GM18505 (cell line): ENCODE measurements at regions not wholly inside any gene's neighbourhood (a gene's known extent, or its start where the extent isn't known, plus 50 kb on each side); places are given as distances from the start of the nearest gene placed in this dataset.
A peak's percentile ranks its signal among the peaks of the same experiment; 100 is the strongest.

Experiments used
- ATAC-seq: cut with Tn5 transposase; IDR thresholded peaks from one replicate; pipeline ENCODE4 v1.9.1; 2021; ENCODE audit not compliant: unreplicated experiment
- POLR2A ChIP-seq: IDR thresholded peaks from 4 replicates; pipeline ENCODE4 v1.6.1; 2011; ENCODE audit warnings: borderline replicate concordance; ENCODE audit not compliant: insufficient read depth, insufficient read length; ENCODE audit errors: extremely low read depth

DNA sequence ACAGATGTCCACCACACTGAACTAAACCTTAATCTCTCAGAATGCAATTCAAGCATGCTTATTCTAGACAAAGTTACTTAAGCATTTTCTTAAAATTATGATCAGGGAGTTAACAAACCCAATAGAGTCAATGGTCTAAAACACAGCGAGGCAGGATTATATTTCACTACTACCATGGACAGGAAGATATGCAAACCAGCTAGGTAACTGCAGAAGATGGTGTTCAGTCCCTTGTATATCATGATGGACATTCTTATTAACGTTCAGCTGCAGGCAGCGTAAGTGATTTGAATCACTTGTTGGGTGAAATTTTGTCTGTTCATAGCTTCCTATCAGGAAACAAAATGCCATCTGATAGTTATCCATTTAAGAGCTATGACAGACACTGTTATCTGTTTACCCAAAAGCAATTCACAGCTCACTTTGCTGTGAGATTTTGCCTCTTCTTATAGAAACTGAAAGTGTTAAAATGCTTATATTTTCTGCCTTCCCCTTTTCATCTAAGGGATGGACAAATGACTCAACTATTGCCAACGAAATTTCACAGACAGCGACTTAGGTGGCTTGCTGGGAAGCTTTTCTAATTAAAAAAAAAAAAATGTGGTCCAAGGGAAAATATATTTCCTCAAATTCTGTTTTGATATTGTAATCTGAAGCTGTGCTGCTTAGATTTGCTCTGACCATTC, 591.9 kb downstream of the DACH1 start:
- ATAC-seq = peak; percentile 93
- no peak for TF ChIP-seq POLR2A

DNA sequence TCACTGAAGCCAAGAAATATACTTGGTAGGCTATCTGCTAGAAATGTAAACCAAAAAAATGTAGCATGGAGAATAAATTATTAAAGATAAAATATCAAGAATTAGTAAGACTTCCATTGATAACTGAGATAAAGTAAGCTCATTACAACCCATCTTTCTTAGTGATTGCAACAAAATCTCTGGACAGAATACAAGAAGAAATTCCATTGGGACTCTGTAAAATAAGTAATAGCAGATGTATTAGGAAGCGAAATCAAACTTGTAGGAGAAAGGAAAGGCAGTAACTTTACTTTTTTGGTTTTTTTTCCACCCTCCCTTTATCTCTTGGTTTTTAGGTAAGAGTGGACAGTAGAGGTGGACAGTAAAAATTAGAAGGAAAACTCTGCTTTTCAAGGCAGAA, 605.7 kb downstream of the DACH1 start:
- TF ChIP-seq POLR2A = no peak
- ATAC-seq = no peak

DNA sequence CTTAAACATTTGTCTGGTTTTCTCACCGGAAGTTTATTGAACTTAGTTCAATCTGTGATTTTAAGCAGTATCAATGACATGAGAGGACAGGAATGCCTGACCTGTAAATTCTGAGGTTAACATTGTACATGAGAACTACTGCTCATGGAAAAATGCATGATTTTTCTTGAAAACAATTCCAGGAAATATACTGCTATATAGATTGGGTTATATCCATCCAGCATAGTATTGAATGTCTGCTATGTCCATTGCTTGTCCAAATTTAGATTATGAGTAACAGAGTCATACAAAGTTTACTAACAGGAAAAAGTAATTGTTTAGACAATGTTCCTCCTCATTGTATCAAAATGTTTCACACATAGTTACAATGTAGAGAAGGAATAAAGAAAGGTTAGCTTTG, 606.8 kb downstream of the DACH1 start:
- TF ChIP-seq POLR2A = no peak
- ATAC-seq = no peak

DNA sequence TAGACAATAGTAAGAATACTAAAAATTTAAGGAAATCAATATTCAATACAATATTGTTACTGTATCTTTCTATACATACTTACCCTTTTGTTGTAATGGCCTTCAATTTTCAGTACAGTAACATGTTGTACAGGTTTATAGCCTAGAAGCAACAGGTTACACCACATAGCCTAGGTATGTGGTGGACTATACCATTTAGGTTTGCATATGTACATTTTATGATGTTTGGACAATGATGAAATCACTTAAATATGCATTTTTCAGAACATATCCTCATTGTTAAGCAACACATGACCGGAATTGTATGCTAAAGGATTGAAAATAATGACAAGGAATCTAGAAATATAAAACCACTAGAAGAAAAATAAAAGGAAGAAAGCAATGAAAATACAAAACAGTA, 611.4 kb downstream of the DACH1 start:
- no peak for TF ChIP-seq POLR2A

DNA sequence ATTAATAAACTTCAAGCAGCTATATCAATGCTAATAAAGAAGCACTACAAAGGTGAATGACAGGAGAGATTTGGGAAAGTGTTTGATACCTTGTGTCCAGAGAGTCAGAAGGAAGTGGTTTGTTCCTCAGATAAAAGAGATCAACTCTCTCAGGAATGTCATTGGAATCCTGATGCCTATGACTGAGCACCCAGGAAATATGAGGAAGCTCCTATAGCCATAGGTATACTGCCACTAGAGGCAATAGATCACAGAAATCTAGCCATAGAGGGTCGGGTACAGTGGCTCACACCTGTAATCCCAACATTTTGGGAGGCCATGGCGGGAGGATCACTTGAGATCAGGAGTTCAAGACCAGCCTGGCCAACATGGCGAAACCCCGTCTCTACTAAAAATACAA, 612.6 kb downstream of the DACH1 start:
- no peak for TF ChIP-seq POLR2A

More for the DNA sequence above, 611.4 kb downstream of the DACH1 start:
- no peak for ATAC-seq

DNA sequence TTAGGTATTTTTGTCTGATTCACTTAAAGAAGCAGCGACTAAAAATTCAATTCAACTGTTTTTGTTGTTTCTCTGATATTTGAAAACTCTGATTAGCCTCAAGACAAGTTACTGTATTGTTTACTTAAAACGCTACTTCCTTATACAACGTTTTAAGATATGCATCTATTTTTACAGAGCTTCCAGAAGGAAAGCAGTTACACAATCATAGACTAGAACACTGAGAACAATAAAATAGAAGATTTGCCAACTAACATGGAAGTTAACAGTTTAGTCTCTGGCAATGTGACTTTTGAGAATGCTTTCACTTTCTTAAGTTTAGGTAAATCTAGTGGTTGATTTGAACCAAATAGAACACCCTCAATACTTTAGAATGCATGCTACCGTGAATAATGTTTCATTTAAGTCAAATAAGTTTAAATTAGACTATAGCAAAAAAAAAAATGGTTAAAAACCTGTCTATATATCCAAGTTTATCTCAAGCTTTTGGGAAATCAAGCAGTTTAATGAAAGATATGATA, 614.8 kb downstream of the DACH1 start:
- ATAC-seq = no peak
- no peak for TF ChIP-seq POLR2A

More for the DNA sequence above, 612.6 kb downstream of the DACH1 start:
- ATAC-seq = no peak

DNA sequence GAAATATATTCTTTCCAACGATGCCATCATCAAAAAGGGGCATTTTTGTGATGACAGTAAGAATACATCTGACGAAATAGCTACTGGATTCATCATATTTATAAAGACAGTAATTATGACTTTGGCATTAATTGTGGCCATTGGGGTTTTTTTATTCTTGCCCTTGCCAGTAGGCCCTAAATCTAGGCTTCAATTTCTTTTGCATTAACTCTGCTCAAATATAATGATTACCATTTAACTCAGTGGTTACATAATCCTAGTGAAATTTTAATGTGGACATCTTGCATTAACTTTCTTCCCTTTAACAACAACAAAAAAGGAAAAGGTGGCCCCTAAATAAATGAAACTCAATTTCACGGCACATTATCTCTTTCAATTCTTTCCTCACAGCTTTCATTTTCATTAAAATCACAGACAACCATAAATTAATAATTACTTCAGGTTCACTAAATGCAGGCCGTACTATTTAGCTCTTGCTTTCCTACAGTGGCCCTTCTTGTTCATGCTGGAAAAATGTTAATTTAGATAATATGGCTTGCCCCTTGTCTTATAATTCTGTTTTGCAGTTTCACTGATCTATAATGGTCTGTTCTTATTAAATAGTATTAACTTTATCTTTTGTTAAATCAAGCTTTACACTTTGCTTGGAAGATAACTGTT, 615.6 kb downstream of the DACH1 start:
- no peak for TF ChIP-seq POLR2A
- ATAC-seq = no peak

DNA sequence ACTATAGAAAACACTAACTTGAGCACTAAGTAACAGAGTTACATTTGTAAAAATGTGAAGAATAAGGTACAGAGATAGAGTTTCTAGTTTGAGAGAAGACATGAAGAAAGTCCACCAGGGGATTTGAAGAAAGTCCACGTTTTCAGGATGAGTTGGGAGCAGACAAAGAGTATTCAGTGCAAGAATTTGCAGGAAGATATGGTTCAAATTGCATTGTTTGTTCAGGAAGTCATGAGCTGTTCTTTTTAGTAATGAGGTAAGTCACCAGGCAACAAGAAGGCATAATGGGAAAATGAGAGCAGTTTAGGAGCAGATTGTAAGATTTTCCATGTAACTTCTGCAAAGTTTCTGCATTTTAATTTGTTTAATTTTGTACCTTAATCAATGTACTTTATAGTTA, 618.0 kb downstream of the DACH1 start:
- no peak for TF ChIP-seq POLR2A
- ATAC-seq = no peak

DNA sequence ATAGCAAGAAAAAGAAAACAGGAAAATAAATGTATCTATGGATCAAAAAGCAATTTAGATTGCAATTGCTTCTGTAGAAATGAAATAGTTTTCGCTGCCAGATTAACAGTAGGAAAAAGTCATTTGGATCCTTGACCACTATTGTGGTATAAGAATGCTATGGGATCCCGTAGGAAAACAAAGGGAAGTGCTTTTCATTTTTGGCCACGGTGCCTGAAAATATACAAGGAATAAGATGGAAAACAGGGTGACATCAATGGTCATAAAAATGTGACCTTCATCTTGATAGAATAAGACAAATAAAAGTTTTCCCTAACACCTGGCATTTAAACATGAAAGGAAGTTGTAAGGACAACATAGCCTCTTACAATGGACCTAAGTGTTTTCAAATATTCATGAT, 622.8 kb downstream of the DACH1 start:
- ATAC-seq = no peak
- TF ChIP-seq POLR2A = no peak

DNA sequence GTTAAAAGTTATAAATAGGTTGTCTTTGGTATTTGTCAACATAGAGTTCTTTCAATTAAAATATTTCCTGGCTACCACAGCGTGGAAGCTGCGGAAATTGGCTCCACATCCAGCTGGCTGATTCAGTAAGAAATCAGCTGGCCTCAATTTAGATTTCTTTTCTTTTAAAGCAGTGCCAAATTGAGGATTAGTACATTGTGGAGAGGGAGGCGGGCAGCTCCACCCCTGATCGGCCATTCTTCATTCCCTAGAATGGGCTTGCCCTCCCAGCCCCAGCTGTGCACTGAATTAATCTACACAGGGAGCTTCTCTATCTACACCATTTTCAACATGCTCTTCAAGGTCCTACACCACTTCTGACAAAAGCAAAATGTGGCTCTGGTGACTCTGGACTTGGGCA, 624.8 kb downstream of the DACH1 start:
- no peak for ATAC-seq
- TF ChIP-seq POLR2A = no peak

DNA sequence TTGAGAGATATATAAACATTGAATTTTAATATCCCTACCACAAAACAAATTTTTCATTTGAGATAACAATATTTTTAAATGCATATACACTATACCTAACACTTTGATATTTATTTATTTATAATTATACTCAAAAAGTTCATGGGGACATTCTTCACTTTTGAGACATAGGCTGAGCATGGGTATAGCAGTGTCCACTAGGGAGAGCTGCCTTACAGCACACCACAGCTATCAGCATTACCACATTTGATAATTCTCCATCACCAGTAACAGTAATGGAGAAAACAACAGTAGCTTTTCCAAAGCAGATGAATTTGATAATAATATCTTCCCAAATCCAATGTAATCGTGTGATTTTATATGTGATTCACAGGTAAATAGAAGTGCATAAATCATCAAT, 626.1 kb downstream of the DACH1 start:
- ATAC-seq = no peak
- no peak for TF ChIP-seq POLR2A

DNA sequence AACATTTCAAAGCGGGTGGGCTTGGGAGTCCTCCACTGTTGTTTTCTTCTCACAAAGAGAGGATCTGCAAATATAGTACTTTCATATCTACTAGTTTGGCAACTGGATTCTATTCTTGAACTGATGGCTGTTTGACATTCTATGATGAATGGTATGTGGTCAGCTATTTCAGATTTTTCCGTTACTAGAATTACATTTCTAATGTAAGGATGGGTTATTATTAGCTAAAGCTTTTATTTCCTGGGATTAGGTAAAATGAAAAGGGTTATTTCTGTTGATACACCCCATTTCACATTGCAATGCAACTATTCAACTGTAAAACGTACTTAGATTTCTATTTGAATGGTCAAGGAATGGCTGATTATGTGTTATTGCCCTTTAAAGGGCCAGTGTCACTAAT, 629.7 kb downstream of the DACH1 start:
- no peak for ATAC-seq
- TF ChIP-seq POLR2A = no peak

DNA sequence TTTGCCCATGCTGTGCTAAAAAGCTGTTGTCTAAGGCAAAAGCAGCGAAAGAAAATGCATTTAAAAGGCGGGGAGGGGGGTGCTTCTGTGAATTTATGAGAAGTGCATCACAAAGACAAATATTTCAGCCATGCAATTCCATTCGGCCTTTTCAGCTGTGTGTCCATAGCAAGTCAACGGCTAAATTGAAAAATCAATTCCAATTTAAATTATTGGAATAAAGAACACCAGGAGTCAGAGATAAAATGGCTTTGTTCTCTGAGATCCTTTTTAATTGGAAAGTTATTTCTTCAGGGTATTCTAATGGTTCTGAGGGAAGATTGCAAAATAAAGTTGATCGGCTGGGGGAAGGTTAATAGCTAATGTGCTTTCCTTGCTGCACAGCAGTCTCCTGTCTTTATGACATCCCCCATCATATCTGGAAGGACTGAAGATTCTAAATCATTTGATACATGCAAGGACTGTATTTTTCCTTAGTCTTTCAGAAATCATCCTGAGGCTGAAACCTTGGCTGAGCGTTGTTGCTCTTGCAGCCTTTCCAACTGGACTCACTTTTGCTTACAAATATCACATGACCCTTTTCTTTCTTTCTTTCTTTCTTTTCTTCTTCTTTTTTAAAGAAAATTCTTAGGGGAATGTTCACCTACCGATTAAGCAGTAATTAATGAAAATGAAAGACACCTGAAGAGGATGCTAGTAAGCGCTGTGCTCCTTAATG, 647.1 kb downstream of the DACH1 start:
- ATAC-seq = no peak

DNA sequence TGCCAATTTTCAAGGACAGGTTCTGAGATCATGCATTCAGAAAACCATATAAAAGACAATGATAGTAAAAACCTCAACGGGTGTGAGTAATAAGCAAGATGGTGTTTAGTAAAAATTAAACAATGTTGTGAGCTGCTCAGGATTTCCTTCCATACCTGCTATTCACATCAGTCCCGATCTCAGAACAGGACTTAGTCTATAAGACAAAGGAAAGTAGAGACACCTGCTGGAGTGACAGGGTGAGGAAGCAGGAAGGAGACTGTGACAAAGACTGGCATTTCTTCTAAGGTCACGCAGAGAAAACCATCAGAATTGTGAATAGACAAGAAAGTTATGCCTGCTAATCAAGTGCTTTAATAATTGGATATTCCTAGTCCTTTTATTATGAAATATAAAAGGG, 648.0 kb downstream of the DACH1 start:
- ATAC-seq = no peak
- no peak for TF ChIP-seq POLR2A

More for the DNA sequence above, 647.1 kb downstream of the DACH1 start:
- no peak for TF ChIP-seq POLR2A
